ENCODE measurements at regions not wholly inside any gene's neighbourhood (a gene's known extent, or its start where the extent isn't known, plus 50 kb on each side); places are given as distances from the start of the nearest gene placed in this dataset.
"Not testable (repeated sequence)": the region's sequence is repeated elsewhere in the genome, so short reads cannot be mapped to it uniquely, and the experiment has no call there.

DNA sequence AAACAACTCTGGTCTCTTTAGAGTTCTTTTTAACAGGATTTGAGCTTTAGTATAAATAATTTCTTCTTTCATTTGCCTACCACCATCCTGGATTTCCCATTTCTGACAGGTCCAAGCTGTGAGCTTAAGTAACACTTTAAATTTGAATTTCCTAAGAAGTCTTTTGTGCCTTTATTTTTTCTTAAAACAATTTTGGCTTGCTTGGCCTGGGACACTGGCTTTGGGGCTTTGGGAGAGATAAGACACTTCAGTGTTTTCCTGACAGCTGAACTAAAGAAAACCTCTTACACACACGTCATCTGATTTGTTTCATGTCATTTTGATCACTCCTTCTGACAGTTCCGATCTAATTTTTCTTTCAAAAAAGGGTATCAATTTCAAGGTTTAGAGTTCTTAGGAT, 121.3 kb upstream of the BMPER start:
- no peak for DNase-seq (ENCODE audit: low spot score)

GRCh38 chr7:33788531-33788930, 116.8 kb upstream of the BMPER start:
- DNase-seq (ENCODE audit: low spot score): no peak

DNA sequence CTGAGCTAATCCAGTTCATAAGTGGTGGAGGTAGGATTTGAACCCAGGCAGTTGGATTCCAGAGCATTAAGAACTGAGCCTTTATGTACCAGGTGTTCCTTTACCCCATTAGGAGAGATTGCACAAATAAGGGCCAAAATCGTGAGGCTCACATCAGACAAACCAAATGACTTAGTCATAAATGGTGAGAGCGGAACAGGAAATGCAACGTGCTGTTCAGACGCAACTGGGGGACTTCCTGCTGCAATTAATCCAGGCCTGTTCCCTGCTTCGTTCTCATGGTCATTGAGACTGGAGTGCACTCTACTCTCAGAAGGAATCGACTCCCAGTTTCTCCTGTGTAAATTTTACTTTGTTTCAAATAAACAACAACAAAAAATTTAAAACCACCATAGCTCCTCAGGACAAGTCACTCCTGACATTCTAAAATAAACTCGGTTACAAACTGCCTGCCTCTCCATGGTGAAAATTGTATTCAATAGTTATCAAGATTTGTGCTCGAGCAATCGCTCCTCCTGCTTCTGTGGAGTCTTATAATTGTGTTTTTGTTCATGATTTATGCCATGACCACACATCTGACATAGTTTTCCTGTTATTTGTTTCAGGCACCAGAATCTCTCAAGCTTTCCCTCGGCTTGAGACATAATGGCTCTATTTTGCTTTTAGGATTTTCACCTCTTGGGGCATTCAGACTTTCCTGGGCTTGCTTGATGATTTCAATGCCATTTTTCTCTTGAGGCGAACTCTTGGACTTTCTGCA, 115.3 kb upstream of the BMPER start:
- no peak for DNase-seq (ENCODE audit: low spot score)

DNA sequence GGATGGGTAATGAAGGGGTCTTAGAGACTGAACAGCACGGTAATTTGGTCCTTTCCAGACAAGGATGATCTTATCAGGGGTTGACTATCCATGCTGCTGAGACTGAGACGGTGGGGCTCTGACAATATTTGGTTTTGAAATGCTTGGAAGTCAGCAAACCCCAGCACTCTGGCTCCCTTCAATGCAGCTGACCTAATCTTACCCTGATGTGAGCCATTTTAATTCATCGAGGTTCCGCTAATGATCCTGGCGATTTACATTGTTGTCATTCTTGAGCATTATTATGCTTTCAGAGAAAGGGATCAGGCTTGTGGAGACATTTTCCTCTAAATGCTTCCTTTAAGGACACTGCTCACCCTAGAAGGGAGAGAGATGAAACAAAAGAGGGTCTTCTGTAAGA, 114.6 kb upstream of the BMPER start:
- DNase-seq (ENCODE audit: low spot score): no peak

DNA sequence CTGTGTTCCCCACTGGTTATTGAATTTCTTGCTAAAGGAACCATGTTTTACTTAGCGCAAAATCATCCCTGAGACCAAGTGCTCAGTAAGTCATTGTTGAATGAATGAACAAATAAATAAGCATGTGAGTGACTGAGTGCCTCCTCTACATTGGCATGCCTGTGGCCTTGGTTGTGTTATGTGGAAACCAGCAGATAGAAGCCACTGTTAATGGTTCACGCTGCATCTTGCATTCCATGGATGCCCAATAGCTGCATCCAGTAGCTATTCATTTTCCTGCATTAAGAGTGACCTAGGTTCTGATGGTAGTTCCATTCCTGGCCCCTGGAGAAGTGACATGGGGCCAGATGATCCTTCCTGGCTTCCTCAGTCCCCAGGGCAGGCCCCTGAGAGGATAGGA, 113.3 kb upstream of the BMPER start:
- no peak for DNase-seq (ENCODE audit: low spot score)

GRCh38 chr7:33792547-33793105, 112.7 kb upstream of the BMPER start:
- no peak for DNase-seq (ENCODE audit: low spot score)

DNA sequence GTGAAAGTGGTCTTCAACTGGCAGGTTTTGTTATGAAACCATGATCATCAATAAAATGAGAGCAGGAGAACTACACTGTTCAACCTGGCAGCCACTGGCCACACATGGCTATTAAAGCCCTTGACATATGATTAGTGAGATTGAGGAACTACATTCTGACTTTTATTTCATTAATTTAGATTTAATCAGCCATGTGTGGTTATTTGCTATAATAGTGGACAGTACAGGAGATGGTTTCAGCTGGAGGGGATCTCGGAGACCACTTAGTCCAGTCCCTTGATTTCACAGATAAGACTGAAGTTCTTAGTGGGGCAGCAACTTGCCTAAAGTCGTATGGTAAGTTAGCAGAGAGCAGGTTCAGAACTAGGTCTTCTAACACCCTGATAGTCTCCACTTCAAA, 111.7 kb upstream of the BMPER start:
- no peak for DNase-seq (ENCODE audit: low spot score)

GRCh38 chr7:33794419-33794818, 110.9 kb upstream of the BMPER start:
- no peak for DNase-seq (ENCODE audit: low spot score)

GRCh38 chr7:33794959-33795358, 110.4 kb upstream of the BMPER start:
- DNase-seq (ENCODE audit: low spot score): no peak

DNA sequence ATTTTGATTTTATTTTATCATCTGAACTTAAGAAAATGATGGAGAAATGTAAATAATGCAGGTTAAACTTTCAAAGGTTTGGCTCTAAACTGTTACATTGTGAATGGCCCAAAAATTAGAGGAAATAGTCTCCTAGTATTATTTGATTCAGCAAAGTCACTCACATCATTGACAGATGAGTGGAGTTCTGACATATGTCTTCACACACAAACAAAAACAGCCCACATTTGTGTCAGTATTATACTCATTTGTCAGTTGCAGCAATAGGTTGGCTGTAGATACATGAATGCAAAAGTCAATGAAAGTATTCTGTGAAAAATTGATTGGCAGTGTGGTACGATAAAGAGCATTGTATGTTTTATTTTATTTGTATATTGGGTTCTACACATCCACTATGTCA, 108.8 kb upstream of the BMPER start:
- no peak for DNase-seq (ENCODE audit: low spot score)

- DNase-seq (ENCODE audit: low spot score): not testable (repeated sequence)
Measured at GRCh38 chr7:33797512-33797911, 107.8 kb upstream of the BMPER start.

GRCh38 chr7:33798686-33799325, 106.5 kb upstream of the BMPER start:
- no peak for DNase-seq (ENCODE audit: low spot score)

DNA sequence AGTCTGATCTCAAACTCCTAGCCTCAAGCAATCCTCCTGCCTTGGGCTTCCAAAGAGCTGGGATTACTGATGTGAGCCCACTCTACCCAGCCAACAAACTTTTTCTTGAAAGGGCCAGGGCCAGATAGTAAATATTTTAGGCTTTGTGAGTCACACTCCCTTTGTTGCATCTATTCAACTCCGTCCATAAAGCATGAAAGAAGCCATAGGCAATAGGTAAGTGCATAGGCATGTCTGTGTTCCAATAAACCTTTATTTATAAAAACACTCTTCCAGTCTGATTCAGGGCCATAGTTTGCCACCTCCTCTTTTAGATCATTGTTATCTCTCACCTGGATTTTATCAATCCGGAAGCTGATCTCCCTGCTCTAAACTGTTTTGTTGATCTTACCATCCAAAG, 105.6 kb upstream of the BMPER start:
- DNase-seq (ENCODE audit: low spot score): no peak

- no peak for DNase-seq (ENCODE audit: low spot score)
Measured at GRCh38 chr7:33802600-33802999, 102.7 kb upstream of the BMPER start.

DNA sequence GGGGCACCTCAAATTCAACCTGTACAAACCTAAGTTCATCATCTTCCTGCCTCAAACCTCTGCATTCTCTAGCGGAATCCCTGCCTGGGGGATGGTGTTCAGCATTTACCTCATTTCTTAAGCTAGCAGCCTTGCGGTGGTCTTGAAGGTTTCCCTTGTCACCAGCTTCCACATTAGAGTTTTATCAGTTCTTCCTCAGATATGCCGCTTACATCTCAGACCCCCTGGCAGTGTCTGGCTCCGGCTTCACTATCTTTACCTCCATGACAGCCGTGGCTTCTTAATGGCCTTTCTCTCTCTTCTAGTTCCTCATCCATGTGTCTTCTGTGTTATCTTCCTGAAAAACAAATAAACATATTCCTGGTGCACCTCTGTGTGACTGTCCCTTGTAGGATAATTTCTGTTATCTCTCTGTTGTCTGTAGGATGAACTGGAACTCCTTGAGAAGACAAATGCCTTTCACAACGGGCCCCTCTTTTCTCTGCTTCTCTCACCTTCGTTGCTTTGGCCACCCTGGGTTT, 101.1 kb upstream of the BMPER start:
- no peak for DNase-seq (ENCODE audit: low spot score)

DNA sequence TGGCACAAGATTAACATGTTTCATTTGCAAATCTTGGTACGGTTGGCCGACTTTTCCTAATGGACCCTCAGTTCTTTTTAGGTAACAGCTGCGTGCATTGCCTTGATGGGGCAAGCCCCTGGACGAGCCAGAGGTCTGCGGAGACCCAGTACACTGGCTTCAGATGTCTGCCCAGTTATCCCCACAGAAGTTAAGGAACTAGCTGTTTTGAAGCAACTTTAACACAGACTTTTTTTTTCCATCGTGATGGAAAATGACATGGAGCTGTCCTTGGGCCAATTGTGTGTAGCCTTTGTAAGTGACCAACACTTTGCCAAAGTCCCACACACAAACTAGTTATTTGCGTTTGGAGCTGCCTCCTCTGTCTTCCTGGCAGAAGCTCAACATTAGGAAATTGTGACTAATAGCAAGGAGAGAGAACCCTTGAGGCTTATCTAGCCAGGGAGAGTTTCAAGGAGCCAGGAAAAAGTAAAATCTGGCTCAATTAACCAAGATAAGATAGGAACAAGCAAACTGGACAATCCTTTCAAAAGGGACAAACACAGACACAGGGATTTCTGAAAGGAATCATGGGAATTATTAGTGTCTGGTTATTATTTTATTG, 99.6 kb upstream of the BMPER start:
- DNase-seq (ENCODE audit: low spot score): no peak

DNA sequence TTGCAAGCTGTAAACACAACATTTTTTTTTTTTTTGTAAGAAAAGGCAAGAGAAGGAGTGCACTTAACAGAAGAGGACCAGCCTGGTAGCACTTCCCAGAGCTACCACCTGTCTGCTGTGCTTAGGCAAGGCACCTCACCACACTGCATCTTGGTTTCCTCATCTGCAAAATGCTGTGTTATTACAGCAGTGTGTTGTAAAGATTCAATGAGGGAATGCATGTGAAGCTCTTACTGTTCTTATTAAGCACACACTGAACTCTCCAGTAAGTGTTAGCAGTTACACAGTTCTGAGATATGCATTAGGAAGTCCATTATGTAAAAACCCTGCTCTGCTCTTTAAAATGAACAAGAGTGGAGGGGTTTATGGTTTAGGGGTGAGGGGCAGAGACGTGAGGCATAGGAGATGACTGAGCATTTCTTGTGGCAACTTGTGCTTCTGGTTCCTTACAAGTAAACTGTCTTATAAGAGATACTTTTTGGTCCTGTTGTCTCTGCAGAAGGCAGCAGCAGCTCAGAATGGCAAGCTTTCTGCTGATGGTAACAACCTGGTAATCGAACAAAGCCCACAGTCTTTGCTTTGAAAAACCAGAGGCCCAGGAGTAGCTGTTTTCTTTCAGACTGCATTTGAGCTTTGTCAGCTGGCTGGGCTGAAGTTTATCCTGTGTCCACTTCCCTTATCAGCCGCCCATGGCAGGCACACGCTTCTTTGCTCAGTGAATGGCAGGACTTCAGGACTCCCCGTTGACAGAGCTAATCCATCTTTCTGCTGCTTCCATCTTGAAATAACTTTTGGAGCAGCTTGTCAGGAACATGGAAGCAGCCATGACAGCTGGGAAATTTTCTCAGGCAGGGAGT, 98.8 kb upstream of the BMPER start:
- DNase-seq (ENCODE audit: low spot score): no peak

DNA sequence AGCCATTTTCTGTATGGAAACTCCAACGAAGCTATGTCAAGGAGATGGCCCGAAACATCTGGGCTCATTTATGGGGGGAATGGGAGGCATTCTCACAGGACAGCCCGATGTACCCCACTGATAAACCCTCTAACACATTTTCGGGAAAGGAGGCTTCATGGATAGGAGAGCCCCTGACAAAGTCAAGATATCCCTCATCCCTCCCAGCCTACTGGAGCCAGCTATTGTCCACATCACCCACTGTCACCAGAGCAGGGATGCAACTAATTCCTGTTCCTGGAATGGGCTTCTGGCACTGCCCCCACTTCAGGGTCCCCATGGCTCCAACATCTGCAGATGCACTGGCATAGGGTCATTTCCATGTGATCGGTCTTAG, 98.2 kb upstream of the BMPER start:
- DNase-seq (ENCODE audit: low spot score): no peak

GRCh38 chr7:33807779-33808482, 97.4 kb upstream of the BMPER start:
- peak; percentile 5 for DNase-seq (ENCODE audit: low spot score)

DNA sequence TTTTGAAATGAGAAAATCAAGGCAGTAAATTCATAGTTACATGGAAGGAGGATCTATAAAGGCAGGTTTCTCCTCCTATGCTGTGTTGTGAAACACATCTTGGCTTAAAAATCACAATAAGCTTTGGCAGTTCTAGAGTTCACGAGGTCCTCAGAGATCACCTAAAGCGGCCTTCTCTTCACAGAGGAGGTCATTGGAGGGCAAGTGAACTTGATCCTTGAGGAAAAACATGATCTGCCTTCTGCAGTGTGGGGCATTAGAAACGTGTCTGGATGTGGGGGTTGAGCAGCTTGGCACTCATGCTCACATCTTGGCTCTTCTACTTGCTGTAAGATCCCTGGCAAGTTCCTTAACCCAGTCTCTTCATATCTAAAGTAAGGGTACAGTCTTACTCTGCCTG, 96.1 kb upstream of the BMPER start:
- DNase-seq (ENCODE audit: low spot score): no peak

- no peak for DNase-seq (ENCODE audit: low spot score)
Measured at GRCh38 chr7:33810356-33810755, 95.0 kb upstream of the BMPER start.
